ENCODE measurements at regions not wholly inside any gene's neighbourhood (a gene's known extent, or its start where the extent isn't known, plus 50 kb on each side); places are given as distances from the start of the nearest gene placed in this dataset.

DNA sequence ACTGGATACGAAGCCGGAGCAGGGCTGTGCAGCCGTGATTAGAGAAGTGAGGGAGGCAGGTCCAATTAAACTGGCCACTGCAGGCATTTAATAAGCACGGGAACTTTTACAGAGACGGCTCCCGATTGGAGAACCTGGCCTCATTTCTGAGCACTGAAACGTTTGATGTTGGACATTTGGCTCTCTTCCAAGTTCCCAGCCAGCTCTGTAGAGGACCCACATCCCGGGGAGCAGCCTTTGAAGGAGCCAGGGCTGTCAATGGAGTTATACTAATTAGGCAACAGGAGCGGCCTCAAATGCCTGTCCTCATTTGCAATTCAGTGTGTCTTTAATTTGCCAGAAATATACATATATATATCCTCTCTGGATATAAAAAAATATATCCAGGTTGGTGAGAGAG, 499.4 kb upstream of the C16orf82 start:
- Histone ChIP-seq H3K27me3 (no peaks in the 10 kb centered on the region), H3K9me3 (no peaks in the 10 kb centered on the region), H3K4me1 (no peaks in the 10 kb centered on the region), H3K36me3 (no peaks in the 10 kb centered on the region), H3K9ac (ENCODE audit: low read depth in 2 of 2, low read length in 2 of 2) (no peak overlapping the region), H3K4me3 (no peak overlapping the region), H3K27ac (no peak overlapping the region)
- TF ChIP-seq, protein P1, sequence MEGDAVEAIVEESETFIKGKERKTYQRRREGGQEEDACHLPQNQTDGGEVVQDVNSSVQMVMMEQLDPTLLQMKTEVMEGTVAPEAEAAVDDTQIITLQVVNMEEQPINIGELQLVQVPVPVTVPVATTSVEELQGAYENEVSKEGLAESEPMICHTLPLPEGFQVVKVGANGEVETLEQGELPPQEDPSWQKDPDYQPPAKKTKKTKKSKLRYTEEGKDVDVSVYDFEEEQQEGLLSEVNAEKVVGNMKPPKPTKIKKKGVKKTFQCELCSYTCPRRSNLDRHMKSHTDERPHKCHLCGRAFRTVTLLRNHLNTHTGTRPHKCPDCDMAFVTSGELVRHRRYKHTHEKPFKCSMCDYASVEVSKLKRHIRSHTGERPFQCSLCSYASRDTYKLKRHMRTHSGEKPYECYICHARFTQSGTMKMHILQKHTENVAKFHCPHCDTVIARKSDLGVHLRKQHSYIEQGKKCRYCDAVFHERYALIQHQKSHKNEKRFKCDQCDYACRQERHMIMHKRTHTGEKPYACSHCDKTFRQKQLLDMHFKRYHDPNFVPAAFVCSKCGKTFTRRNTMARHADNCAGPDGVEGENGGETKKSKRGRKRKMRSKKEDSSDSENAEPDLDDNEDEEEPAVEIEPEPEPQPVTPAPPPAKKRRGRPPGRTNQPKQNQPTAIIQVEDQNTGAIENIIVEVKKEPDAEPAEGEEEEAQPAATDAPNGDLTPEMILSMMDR (IDR thresholded peaks at IDR 0.05): no peak
- intact Hi-C loops (cut with DNase I): no loop called here
- no peak for DNase-seq

DNA sequence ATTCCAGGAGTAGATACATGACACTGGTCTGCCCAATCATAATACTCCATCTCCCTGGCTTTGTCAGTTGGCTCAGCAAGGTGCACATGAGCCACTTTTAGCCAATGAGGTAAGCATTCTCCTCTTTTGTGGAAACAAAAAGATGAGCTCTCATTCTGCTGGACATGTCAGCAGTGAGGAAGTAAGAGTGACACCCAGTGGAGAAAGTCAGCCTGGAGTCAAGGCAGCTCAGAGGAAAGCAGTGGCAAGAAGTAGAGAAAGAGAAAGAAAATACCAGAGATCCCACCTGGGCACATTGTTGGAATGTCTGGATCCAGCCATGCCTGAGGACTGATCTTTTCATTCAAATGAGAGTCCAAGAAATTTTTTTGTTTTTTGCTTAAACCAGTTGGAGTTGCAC, 496.9 kb upstream of the C16orf82 start:
- no peak for DNase-seq
- intact Hi-C loops (cut with DNase I): no loop called here
- Histone ChIP-seq H3K4me1 (no peaks in the 10 kb centered on the region), H3K4me3 (no peak overlapping the region), H3K27me3 (no peaks in the 10 kb centered on the region), H3K36me3 (no peaks in the 10 kb centered on the region), H3K9ac (ENCODE audit: low read depth in 2 of 2, low read length in 2 of 2) (no peak overlapping the region), H3K27ac (no peak overlapping the region), H3K9me3 (no peaks in the 10 kb centered on the region)
- TF ChIP-seq, protein P1 (IDR thresholded peaks at IDR 0.05): no peak

DNA sequence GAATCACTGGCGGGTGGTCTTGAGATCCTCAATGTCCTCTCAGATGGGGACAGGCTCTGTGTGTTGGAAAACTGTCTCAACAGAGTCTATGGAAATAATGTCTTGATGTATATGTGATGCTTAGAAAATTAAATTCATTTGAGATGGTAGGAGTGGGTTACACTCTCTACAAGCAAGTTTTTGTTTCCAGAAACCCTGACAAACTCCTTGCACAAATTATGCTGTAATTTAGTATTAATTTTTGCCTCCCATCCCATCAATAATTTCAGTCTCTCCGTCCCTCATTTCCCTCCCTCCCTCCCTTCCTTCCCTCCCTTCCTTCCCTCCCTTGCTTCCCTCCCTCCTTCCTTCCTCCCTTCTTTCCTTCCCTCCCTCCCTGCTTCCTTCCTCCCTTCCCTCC, 488.0 kb upstream of the C16orf82 start:
- no peak overlapping the region for H3K9ac ChIP-seq (ENCODE audit: low read depth in 2 of 2, low read length in 2 of 2)
- no peaks in the 10 kb centered on the region for H3K4me1 ChIP-seq
- H3K27ac ChIP-seq: no peak overlapping the region
- intact Hi-C loops (cut with DNase I): no loop called here
- no peaks in the 10 kb centered on the region for H3K9me3 ChIP-seq
- H3K27me3 ChIP-seq: no peaks in the 10 kb centered on the region
- no peaks in the 10 kb centered on the region for H3K36me3 ChIP-seq
- DNase-seq: no peak
- no peak overlapping the region for H3K4me3 ChIP-seq
- TF ChIP-seq, protein P1 (IDR thresholded peaks at IDR 0.05): no peak

- intact Hi-C loops (cut with DNase I): no loop called here
- H3K27ac ChIP-seq: no peak overlapping the region
- H3K9ac ChIP-seq (ENCODE audit: low read depth in 2 of 2, low read length in 2 of 2): no peak overlapping the region
Observed at GRCh38 chr16:26583803-26584202, 482.9 kb upstream of the C16orf82 start.

GRCh38 chr16:26593700-26594099, 473.0 kb upstream of the C16orf82 start:
- Histone ChIP-seq H3K9me3 (no peaks in the 10 kb centered on the region), H3K36me3 (no peaks in the 10 kb centered on the region), H3K27me3 (no peaks in the 10 kb centered on the region), H3K4me3 (no peak overlapping the region), H3K4me1 (no peaks in the 10 kb centered on the region), H3K9ac (ENCODE audit: low read depth in 2 of 2, low read length in 2 of 2) (no peak overlapping the region), H3K27ac (no peak overlapping the region)
- TF ChIP-seq, protein P1 (IDR thresholded peaks at IDR 0.05): no peak
- no peak for DNase-seq
- intact Hi-C loops (cut with DNase I): no loop called here

More at GRCh38 chr16:26583803-26584202, 482.9 kb upstream of the C16orf82 start:
- Histone ChIP-seq H3K4me3 (no peak overlapping the region), H3K36me3 (no peaks in the 10 kb centered on the region), H3K9me3 (no peaks in the 10 kb centered on the region), H3K27me3 (no peaks in the 10 kb centered on the region), H3K4me1 (no peaks in the 10 kb centered on the region)
- no peak for DNase-seq
- TF ChIP-seq, protein P1 (IDR thresholded peaks at IDR 0.05): no peak

GRCh38 chr16:26594666-26595065, 472.1 kb upstream of the C16orf82 start:
- intact Hi-C loops (cut with DNase I): no loop called here
- no peaks in the 10 kb centered on the region for H3K36me3 ChIP-seq

More at GRCh38 chr16:26594666-26595065, 472.1 kb upstream of the C16orf82 start:
- Histone ChIP-seq H3K4me1 (no peaks in the 10 kb centered on the region), H3K4me3 (no peak overlapping the region), H3K9ac (ENCODE audit: low read depth in 2 of 2, low read length in 2 of 2) (no peak overlapping the region), H3K27me3 (no peaks in the 10 kb centered on the region), H3K27ac (no peak overlapping the region), H3K9me3 (no peaks in the 10 kb centered on the region)
- TF ChIP-seq, protein P1 (IDR thresholded peaks at IDR 0.05): no peak
- no peak for DNase-seq
